Hepatocyte (in vitro differentiated cells): ENCODE measurements at regions not wholly inside any gene's neighbourhood (a gene's known extent, or its start where the extent isn't known, plus 50 kb on each side); places are given as distances from the start of the nearest gene placed in this dataset.

ENCODE experiments used
- DNase-seq: peaks from one replicate; pipeline ENCODE4 v3.0.0-alpha.2; 2016; ENCODE audit warnings: low spot score
- H2AFZ ChIP-seq: fragments of 200-600 bp; sonication (generic); 2 replicates; pipeline ENCODE4 v1.6.0; 2016; ENCODE audit warnings: antibody characterized with exemption, mild to moderate bottlenecking
- H3K27ac ChIP-seq: fragments of 200-600 bp; sonication (generic); 2 replicates; pipeline ENCODE4 v1.5.1; 2016; ENCODE audit warnings: mild to moderate bottlenecking
- H3K27me3 ChIP-seq: fragments of 200-600 bp; sonication (generic); 2 replicates; pipeline ENCODE4 v1.6.1; 2016
- H3K36me3 ChIP-seq: fragments of 200-600 bp; sonication (generic); replicated peaks from 2 replicates; pipeline ENCODE4 v1.5.1; 2016; ENCODE audit warnings: low read depth; ENCODE audit not compliant: insufficient read depth
- H3K4me1 ChIP-seq: fragments of 200-600 bp; sonication (generic); 2 replicates; pipeline ENCODE4 v1.5.1; 2016; ENCODE audit warnings: mild to moderate bottlenecking, moderate library complexity; ENCODE audit not compliant: insufficient read depth
- H3K4me2 ChIP-seq: fragments of 200-600 bp; sonication (generic); 2 replicates; pipeline ENCODE4 v1.6.0; 2016
- H3K4me3 ChIP-seq: fragments of 200-600 bp; sonication (generic); 2 replicates; pipeline ENCODE4 v1.5.1; 2016; ENCODE audit warnings: mild to moderate bottlenecking
- H3K79me2 ChIP-seq: fragments of 200-600 bp; sonication (generic); 2 replicates; pipeline ENCODE4 v1.6.0; 2017; ENCODE audit warnings: mild to moderate bottlenecking
- H3K9me2 ChIP-seq: fragments of 200-600 bp; sonication (generic); replicated peaks from 2 replicates; pipeline ENCODE4 v1.6.0; 2017; ENCODE audit warnings: mild to moderate bottlenecking; ENCODE audit not compliant: insufficient read depth
- H3K9me3 ChIP-seq: fragments of 200-600 bp; sonication (generic); 2 replicates; pipeline ENCODE4 v1.5.1; 2016; ENCODE audit warnings: low read depth, mild to moderate bottlenecking
- H4K20me1 ChIP-seq: fragments of 200-600 bp; sonication (generic); 2 replicates; pipeline ENCODE4 v1.6.0; 2016; ENCODE audit warnings: mild to moderate bottlenecking; ENCODE audit not compliant: insufficient read depth, poor library complexity, severe bottlenecking
- CTCF ChIP-seq: fragments of 200-600 bp; sonication (generic); IDR thresholded peaks from 2 replicates; pipeline ENCODE4 v1.5.1; 2016; ENCODE audit warnings: antibody characterized with exemption, mild to moderate bottlenecking; ENCODE audit not compliant: poor library complexity
- EZH2 ChIP-seq: fragments of 200-600 bp; sonication (generic); IDR thresholded peaks from 2 replicates; pipeline ENCODE4 v1.6.1; 2016; ENCODE audit warnings: antibody characterized with exemption, mild to moderate bottlenecking, borderline replicate concordance
- EZH2phosphoT487 ChIP-seq: fragments of 200-600 bp; sonication (generic); IDR thresholded peaks from one replicate; pipeline ENCODE4 v1.6.1; 2018; ENCODE audit warnings: antibody characterized with exemption, mild to moderate bottlenecking, low read depth, moderate library complexity; ENCODE audit not compliant: unreplicated experiment, severe bottlenecking
- WGBS: methylation state at CpG from one replicate; pipeline ENCODE4 v1.1.6; 2016; ENCODE audit warnings: low lambda C conversion rate; ENCODE audit errors: missing lambda C conversion rate; 5-methylcytosine and 5-hydroxymethylcytosine counted together

GRCh38 chr3:130569461-130570365 is 52.7 kb downstream of the COL6A6 start:
- no peaks in the 10 kb centered on the region for H4K20me1 ChIP-seq
- H3K27me3 ChIP-seq, result no peaks in the 10 kb centered on the region
- H3K4me1 ChIP-seq, result no peaks in the 10 kb centered on the region
- H3K9me2 ChIP-seq, result no peaks in the 10 kb centered on the region
- 85% methylated on average over 6 of the region's 6 CpGs for WGBS
- no peak for TF ChIP-seq EZH2phosphoT487
- no peak for TF ChIP-seq CTCF
- no peak for TF ChIP-seq EZH2
- H3K4me3 ChIP-seq, result no peak overlapping the region
- H3K79me2 ChIP-seq, result no peaks in the 10 kb centered on the region
- no peak overlapping the region for H3K4me2 ChIP-seq
- no peak for DNase-seq
- H2AFZ ChIP-seq, result no peak overlapping the region
- no peaks in the 10 kb centered on the region for H3K36me3 ChIP-seq
- no peaks in the 10 kb centered on the region for H3K9me3 ChIP-seq
- no peak overlapping the region for H3K27ac ChIP-seq

GRCh38 chr3:130572769-130573168 is 55.8 kb downstream of the COL6A6 start:
- Histone ChIP-seq H3K9me2 (no peaks in the 10 kb centered on the region), H3K36me3 (no peaks in the 10 kb centered on the region), H4K20me1 (no peaks in the 10 kb centered on the region), H3K4me3 (no peak overlapping the region), H3K27me3 (no peaks in the 10 kb centered on the region), H3K9me3 (no peaks in the 10 kb centered on the region), H3K4me2 (no peak overlapping the region), H3K27ac (no peak overlapping the region), H2AFZ (no peak overlapping the region), H3K4me1 (no peaks in the 10 kb centered on the region), H3K79me2 (no peaks in the 10 kb centered on the region)
- DNase-seq, result no peak
- WGBS, result 90% methylated on average over 2 of the region's 2 CpGs
- TF ChIP-seq EZH2 (no peak), CTCF (no peak), EZH2phosphoT487 (no peak)

GRCh38 chr3:130576375-130577266 is 59.6 kb downstream of the COL6A6 start:
- H4K20me1 ChIP-seq, result no peaks in the 10 kb centered on the region
- H3K27ac ChIP-seq, result no peak overlapping the region
- H3K9me2 ChIP-seq, result no peaks in the 10 kb centered on the region
- no peak overlapping the region for H3K4me3 ChIP-seq
- H3K4me2 ChIP-seq, result no peak overlapping the region
- no peak overlapping the region for H2AFZ ChIP-seq
- H3K36me3 ChIP-seq, result no peaks in the 10 kb centered on the region
- DNase-seq, result no peak
- no peaks in the 10 kb centered on the region for H3K79me2 ChIP-seq
- no peaks in the 10 kb centered on the region for H3K27me3 ChIP-seq
- TF ChIP-seq CTCF, result no peak
- no peak for TF ChIP-seq EZH2phosphoT487
- TF ChIP-seq EZH2, result no peak
- no peaks in the 10 kb centered on the region for H3K4me1 ChIP-seq
- 71% methylated on average over 3 of the region's 3 CpGs for WGBS
- no peaks in the 10 kb centered on the region for H3K9me3 ChIP-seq
